Mesendoderm (in vitro differentiated cells): ENCODE measurements at regions not wholly inside any gene's neighbourhood (a gene's known extent, or its start where the extent isn't known, plus 50 kb on each side); places are given as distances from the start of the nearest gene placed in this dataset.

Experiments
- DNase-seq: peaks from one replicate; pipeline ENCODE4 v3.0.0; 2013
- H2AK5ac ChIP-seq: 2 replicates; pipeline ENCODE4 v1.6.1; 2013; ENCODE audit warnings: low read length, inconsistent platforms
- H2BK120ac ChIP-seq: 2 replicates; pipeline ENCODE4 v1.6.1; 2013; ENCODE audit warnings: low read depth, mild to moderate bottlenecking, low read length, moderate library complexity, mixed read lengths
- H2BK15ac ChIP-seq: replicated peaks from 2 replicates; pipeline ENCODE4 v1.6.1; 2013; ENCODE audit warnings: low read depth, mild to moderate bottlenecking, moderate library complexity
- H2BK5ac ChIP-seq: 2 replicates; pipeline ENCODE4 v1.6.1; 2013; ENCODE audit warnings: low read length, inconsistent platforms
- H3K18ac ChIP-seq: 2 replicates; pipeline ENCODE4 v1.6.1; 2013; ENCODE audit warnings: mild to moderate bottlenecking, low read length, mixed read lengths
- H3K23ac ChIP-seq: one replicate; pipeline ENCODE4 v1.6.1; 2013; ENCODE audit warnings: low read length
- H3K27ac ChIP-seq: 2 replicates; pipeline ENCODE4 v1.5.1; 2013; ENCODE audit warnings: low read depth, mild to moderate bottlenecking, inconsistent platforms, low read length, moderate library complexity
- H3K27me3 ChIP-seq: 2 replicates; pipeline ENCODE4 v1.6.1; 2013; ENCODE audit warnings: low read length, control low read depth, mild to moderate bottlenecking, inconsistent platforms; ENCODE audit not compliant: insufficient read depth, poor library complexity
- H3K36me3 ChIP-seq: 2 replicates; pipeline ENCODE4 v1.6.1; 2013; ENCODE audit warnings: low read length, inconsistent platforms; ENCODE audit not compliant: control insufficient read depth, insufficient read depth
- H3K4ac ChIP-seq: one replicate; pipeline ENCODE4 v1.6.1; 2013; ENCODE audit warnings: low read depth, mild to moderate bottlenecking, low read length, moderate library complexity
- H3K4me1 ChIP-seq: 2 replicates; pipeline ENCODE4 v1.6.1; 2013; ENCODE audit warnings: low read depth, low read length, inconsistent platforms; ENCODE audit not compliant: control insufficient read depth
- H3K4me2 ChIP-seq: 2 replicates; pipeline ENCODE4 v1.6.1; 2013; ENCODE audit warnings: low read length
- H3K4me3 ChIP-seq: 2 replicates; pipeline ENCODE4 v1.5.1; 2013; ENCODE audit warnings: mild to moderate bottlenecking, low read length
- H3K56ac ChIP-seq: one replicate; pipeline ENCODE4 v1.6.1; 2013; ENCODE audit warnings: low read length
- H3K79me1 ChIP-seq: 2 replicates; pipeline ENCODE4 v1.6.1; 2013; ENCODE audit warnings: low read length, inconsistent platforms
- H3K79me2 ChIP-seq: 2 replicates; pipeline ENCODE4 v1.6.1; 2013; ENCODE audit warnings: mild to moderate bottlenecking, low read length; ENCODE audit not compliant: control insufficient read depth, insufficient read depth
- H3K9ac ChIP-seq: 2 replicates; pipeline ENCODE4 v1.6.1; 2013; ENCODE audit warnings: low read length, inconsistent platforms
- H4K5ac ChIP-seq: one replicate; pipeline ENCODE4 v1.6.1; 2013; ENCODE audit warnings: low read length
- H4K8ac ChIP-seq: one replicate; pipeline ENCODE4 v1.6.1; 2013; ENCODE audit warnings: low read depth, mild to moderate bottlenecking, control low read depth, low read length, moderate library complexity
- WGBS: extraction: QIAGEN DNeasy Blood & Tissue Kit; methylation state at CpG from one replicate; pipeline ENCODE4 v1.1.7; 2013; ENCODE audit warnings: low lambda C conversion rate, missing lambda C conversion rate; ENCODE audit not compliant: insufficient coverage; ENCODE audit errors: extremely low coverage; 5-methylcytosine and 5-hydroxymethylcytosine counted together

- Histone ChIP-seq H2AK5ac (no peak overlapping the region), H3K4me2 (no peak overlapping the region), H4K8ac (no peak overlapping the region), H3K56ac (peak overlapping the region; percentile 75), H3K79me2 (no peaks in the 10 kb centered on the region), H3K79me1 (no peaks in the 10 kb centered on the region), H3K9ac (peak overlapping the region; percentile 4), H2BK120ac (no peak overlapping the region), H3K36me3 (no peaks in the 10 kb centered on the region), H3K18ac (no peak overlapping the region), H3K23ac (no peak overlapping the region), H2BK15ac (no peak overlapping the region), H4K5ac (no peak overlapping the region), H2BK5ac (peak overlapping the region; percentile 58), H3K27ac (no peak overlapping the region), H3K27me3 (no peaks in the 10 kb centered on the region), H3K4ac (no peak overlapping the region), H3K4me3 (no peak overlapping the region), H3K4me1 (peaks cover 5% of the 10 kb centered on the region)
- WGBS: no CpG with 5 or more reads among the region's 6 CpGs
- peak; percentile 74 for DNase-seq
These were observed 209.3 kb upstream of the SOX11 start for GRCh38 chr2:5482929-5483331.

GRCh38 chr2:5484868-5485267 is 207.3 kb upstream of the SOX11 start:
- Histone ChIP-seq H3K18ac (no peak overlapping the region), H3K9ac (no peak overlapping the region), H3K56ac (no peak overlapping the region), H3K79me2 (no peaks in the 10 kb centered on the region), H3K27me3 (no peaks in the 10 kb centered on the region), H2BK120ac (no peak overlapping the region), H2AK5ac (no peak overlapping the region), H3K27ac (no peak overlapping the region), H2BK5ac (no peak overlapping the region), H3K4ac (peak overlapping the region; percentile 46), H3K23ac (no peak overlapping the region), H2BK15ac (no peak overlapping the region), H3K4me2 (no peak overlapping the region), H3K4me1 (peaks cover 5% of the 10 kb centered on the region), H4K5ac (no peak overlapping the region), H3K36me3 (no peaks in the 10 kb centered on the region), H3K79me1 (no peaks in the 10 kb centered on the region), H3K4me3 (no peak overlapping the region), H4K8ac (no peak overlapping the region)
- no CpG with 5 or more reads among the region's 4 CpGs for WGBS
- no peak for DNase-seq

- H3K4me3 ChIP-seq: no peak overlapping the region
- H3K79me2 ChIP-seq: no peaks in the 10 kb centered on the region
- H2AK5ac ChIP-seq: no peak overlapping the region
- H3K27me3 ChIP-seq: no peaks in the 10 kb centered on the region
- H3K9ac ChIP-seq: no peak overlapping the region
- no peak overlapping the region for H2BK15ac ChIP-seq
- H4K8ac ChIP-seq: no peak overlapping the region
- H3K79me1 ChIP-seq: no peaks in the 10 kb centered on the region
- no peak overlapping the region for H3K27ac ChIP-seq
- no peak overlapping the region for H4K5ac ChIP-seq
- H3K4me1 ChIP-seq: no peaks in the 10 kb centered on the region
- no peak overlapping the region for H3K56ac ChIP-seq
- H3K18ac ChIP-seq: no peak overlapping the region
- WGBS: no CpG with 5 or more reads among the region's 3 CpGs
- no peak overlapping the region for H3K23ac ChIP-seq
- H3K36me3 ChIP-seq: no peaks in the 10 kb centered on the region
- DNase-seq: no peak
- no peak overlapping the region for H2BK5ac ChIP-seq
- H2BK120ac ChIP-seq: no peak overlapping the region
- no peak overlapping the region for H3K4me2 ChIP-seq
- no peak overlapping the region for H3K4ac ChIP-seq
These were observed 200.7 kb upstream of the SOX11 start for GRCh38 chr2:5491523-5491922.

GRCh38 chr2:5493256-5493655 is 198.9 kb upstream of the SOX11 start:
- Histone ChIP-seq H3K27ac (no peak overlapping the region), H3K4ac (no peak overlapping the region), H3K36me3 (no peaks in the 10 kb centered on the region), H3K4me1 (no peaks in the 10 kb centered on the region), H3K9ac (no peak overlapping the region), H3K4me3 (no peak overlapping the region), H3K27me3 (no peaks in the 10 kb centered on the region), H3K18ac (no peak overlapping the region), H4K5ac (no peak overlapping the region), H2BK120ac (no peak overlapping the region), H3K23ac (no peak overlapping the region), H3K79me2 (no peaks in the 10 kb centered on the region), H2BK15ac (no peak overlapping the region), H2AK5ac (no peak overlapping the region), H3K79me1 (no peaks in the 10 kb centered on the region), H2BK5ac (no peak overlapping the region), H4K8ac (no peak overlapping the region), H3K56ac (no peak overlapping the region), H3K4me2 (no peak overlapping the region)
- no peak for DNase-seq
- WGBS: no CpG with 5 or more reads among the region's 17 CpGs

- WGBS: no CpG with 5 or more reads among the region's 8 CpGs
- no peak overlapping the region for H3K27ac ChIP-seq
- H4K8ac ChIP-seq: no peak overlapping the region
These were observed 198.0 kb upstream of the SOX11 start for GRCh38 chr2:5494212-5494611.

GRCh38 chr2:5495586-5495985 is 196.6 kb upstream of the SOX11 start:
- no peak overlapping the region for H4K8ac ChIP-seq
- no peaks in the 10 kb centered on the region for H3K36me3 ChIP-seq
- no peak overlapping the region for H3K9ac ChIP-seq
- no peak overlapping the region for H3K4me2 ChIP-seq
- no peaks in the 10 kb centered on the region for H3K79me2 ChIP-seq
- no peak overlapping the region for H2BK15ac ChIP-seq
- no peaks in the 10 kb centered on the region for H3K4me1 ChIP-seq
- DNase-seq: no peak
- H3K79me1 ChIP-seq: no peaks in the 10 kb centered on the region
- WGBS: no CpG with 5 or more reads among the region's 8 CpGs
- H3K18ac ChIP-seq: peak overlapping the region; percentile 64
- no peak overlapping the region for H2BK120ac ChIP-seq
- H4K5ac ChIP-seq: no peak overlapping the region
- H3K27ac ChIP-seq: no peak overlapping the region
- H3K4me3 ChIP-seq: no peak overlapping the region
- peak overlapping the region; percentile 90 for H3K4ac ChIP-seq
- H2AK5ac ChIP-seq: no peak overlapping the region
- no peak overlapping the region for H3K23ac ChIP-seq
- H3K27me3 ChIP-seq: no peaks in the 10 kb centered on the region
- H2BK5ac ChIP-seq: no peak overlapping the region
- H3K56ac ChIP-seq: no peak overlapping the region

More at GRCh38 chr2:5494212-5494611, 198.0 kb upstream of the SOX11 start:
- Histone ChIP-seq H3K9ac (no peak overlapping the region), H3K56ac (peak overlapping the region; percentile 26), H3K18ac (no peak overlapping the region), H2BK5ac (peak overlapping the region; percentile 14), H3K79me1 (no peaks in the 10 kb centered on the region), H2BK15ac (no peak overlapping the region), H3K23ac (no peak overlapping the region), H3K79me2 (no peaks in the 10 kb centered on the region), H4K5ac (no peak overlapping the region), H2AK5ac (no peak overlapping the region), H3K4me1 (no peaks in the 10 kb centered on the region), H3K4ac (no peak overlapping the region), H3K36me3 (no peaks in the 10 kb centered on the region), H2BK120ac (no peak overlapping the region), H3K4me2 (no peak overlapping the region), H3K4me3 (no peak overlapping the region), H3K27me3 (no peaks in the 10 kb centered on the region)
- peak; percentile 30 for DNase-seq
